Stimulated activated CD8-positive, alpha-beta memory T cell treated with anti-CD3 and anti-CD28 coated beads, Interleukin-4, amount 100 ng/mL, for 1 hour (primary cell): ENCODE measurements at regions not wholly inside any gene's neighbourhood (a gene's known extent, or its start where the extent isn't known, plus 50 kb on each side); places are given as distances from the start of the nearest gene placed in this dataset.

ENCODE experiments used
- DNase-seq, 2 donors: peaks; one replicate each; pipeline ENCODE4 v3.0.0-alpha.2; 2020; ENCODE audit warnings: low read depth in 2 of 2, low spot score in 1 of 2

- no peak for DNase-seq
Observed at GRCh38 chr5:173741087-173741486, 124.6 kb upstream of the BOD1 start.

- no peak for DNase-seq
Observed at GRCh38 chr5:173741729-173742431, 125.4 kb upstream of the BOD1 start.

GRCh38 chr5:173742432-173742816 lies 126.0 kb upstream of the BOD1 start:
- DNase-seq = no peak

- no peak for DNase-seq
Observed at GRCh38 chr5:173743641-173744343, 127.3 kb upstream of the BOD1 start.

- DNase-seq = no peak
Observed at GRCh38 chr5:173744551-173744950, 128.1 kb upstream of the BOD1 start.

GRCh38 chr5:173745123-173745522 lies 128.7 kb upstream of the BOD1 start:
- DNase-seq = no peak

GRCh38 chr5:173745557-173745956 lies 129.1 kb upstream of the BOD1 start:
- no peak for DNase-seq

GRCh38 chr5:173746047-173746646 lies 129.7 kb upstream of the BOD1 start:
- no peak for DNase-seq

- no peak for DNase-seq
Observed at GRCh38 chr5:173747876-173748275, 131.4 kb upstream of the BOD1 start.

- DNase-seq = no peak
Observed at GRCh38 chr5:173750538-173751265, 134.3 kb upstream of the BOD1 start.

GRCh38 chr5:173751266-173751600 lies 134.8 kb upstream of the BOD1 start:
- DNase-seq = no peak

- DNase-seq = no peak
Observed at GRCh38 chr5:173752653-173753052, 135.5 kb upstream of the CPEB4 start.

GRCh38 chr5:173753307-173754168 lies 134.6 kb upstream of the CPEB4 start:
- DNase-seq = no peak

- no peak for DNase-seq
Observed at GRCh38 chr5:173755319-173755718, 132.8 kb upstream of the CPEB4 start.

- DNase-seq = no peak
Observed at GRCh38 chr5:173757403-173758209, 130.5 kb upstream of the CPEB4 start.

- no peak for DNase-seq
Observed at GRCh38 chr5:173758676-173759075, 129.5 kb upstream of the CPEB4 start.

- DNase-seq = no peak
Observed at GRCh38 chr5:173759691-173760090, 128.5 kb upstream of the CPEB4 start.

- no peak for DNase-seq
Observed at GRCh38 chr5:173760461-173761177, 127.5 kb upstream of the CPEB4 start.

GRCh38 chr5:173761178-173761513 lies 127.0 kb upstream of the CPEB4 start:
- DNase-seq = no peak

GRCh38 chr5:173762045-173762444 lies 126.1 kb upstream of the CPEB4 start:
- DNase-seq = no peak
